Psoas muscle (tissue), 7 donors: ENCODE measurements at regions not wholly inside any gene's neighbourhood (a gene's known extent, or its start where the extent isn't known, plus 50 kb on each side); places are given as distances from the start of the nearest gene placed in this dataset.

Experiments
- ATAC-seq, 4 donors: fragments of 200-7000 bp; cut with Tn5 transposase; one replicate each; pipeline ENCODE4 v1.9.1; 2020; ENCODE audit warnings: moderate library complexity in 3 of 4, mild to moderate bottlenecking in 2 of 4
- DNase-seq, 2 donors: peaks; one replicate each; pipeline ENCODE4 v3.0.0-alpha.2; 2020
- H3K27ac ChIP-seq: fragments of 200-600 bp; one replicate; pipeline ENCODE4 v1.8.0; 2022
- H3K27me3 ChIP-seq, 3 donors: fragments of 200-600 bp in 1 of 3; one replicate each; pipeline versions ENCODE4 v1.6.1 to v1.8.0; 2013 to 2022; ENCODE audit warnings: low read length in 2 of 3, mild to moderate bottlenecking in 2 of 3, moderate library complexity in 1 of 3; ENCODE audit not compliant: insufficient read depth in 3 of 3
- H3K36me3 ChIP-seq, 2 donors: fragments of 200-600 bp in 1 of 2; one replicate each; pipeline versions ENCODE4 v1.6.1 to v1.8.0; 2013 to 2022; ENCODE audit warnings: low read depth in 1 of 2, mild to moderate bottlenecking in 1 of 2, moderate library complexity in 1 of 2; ENCODE audit not compliant: insufficient read depth in 1 of 2
- H3K4me1 ChIP-seq: fragments of 200-600 bp; one replicate; pipeline ENCODE4 v1.8.0; 2022
- H3K4me3 ChIP-seq: fragments of 200-600 bp; one replicate; pipeline ENCODE4 v1.8.0; 2022; ENCODE audit warnings: mild to moderate bottlenecking
- H3K9me3 ChIP-seq: fragments of 200-600 bp; one replicate; pipeline ENCODE4 v1.8.0; 2022
- CTCF ChIP-seq: fragments of 200-600 bp; IDR thresholded peaks from one replicate; pipeline ENCODE4 v1.8.0; 2022; ENCODE audit warnings: antibody characterized with exemption
- WGBS, 3 donors: extraction: QIAGEN DNeasy Blood & Tissue Kit; methylation state at CpG; one replicate each; pipeline versions ENCODE4 v1.1.6 to v1.1.7; 2013; 5-methylcytosine and 5-hydroxymethylcytosine counted together
- intact Hi-C, 2 donors: fragments of 100-400 bp; cut with DNase I; formaldehyde crosslinking; loops; one replicate each; pipeline versions ENCODE4 v1.11.0 to v1.14.2; 2022
- donor health status: healthy with polysubstance abuse.
- donor health status: DM: no; HTN: no; CAD: no; lungs with moderate emphysema.
- donor health status: Bipolar disorder and iron deficiency.
- donor health status: healthy.
- donor health status: DM: yes; HTN: yes; CAD: no.
- donor health status: DM: no; HTN: no; CAD: no.
- donor health status: DM: yes; HTN: yes; CAD: no.

GRCh38 chr6:27582928-27583725 lies 110.2 kb upstream of the ZNF184 start:
- no peak for ATAC-seq
- peaks cover 2 to 68% (median 7%) of the 10 kb centered on the region in 3 donors for H3K27me3 ChIP-seq

DNA sequence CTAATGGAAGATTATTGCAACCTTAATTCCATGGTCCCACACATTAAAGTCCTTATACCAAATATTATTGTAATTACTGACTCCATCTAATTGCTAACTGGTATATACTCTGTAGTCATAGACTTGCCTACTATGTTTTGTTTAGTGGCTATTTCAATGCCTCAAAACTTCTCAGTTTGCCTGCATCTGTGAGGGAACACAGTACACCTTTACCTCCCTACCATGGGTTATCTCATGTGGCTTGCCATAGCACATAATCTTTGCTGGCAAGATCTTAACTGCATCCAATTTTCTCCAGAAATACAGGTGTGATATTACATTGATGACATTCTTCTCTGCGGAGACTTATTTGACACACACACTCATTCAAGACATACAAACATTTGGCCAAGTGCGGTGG lies 107.1 kb upstream of the ZNF184 start:
- intact Hi-C loops: no loop called here
- Histone ChIP-seq H3K9me3 (no peaks in the 10 kb centered on the region), H3K4me1 (no peaks in the 10 kb centered on the region), H3K36me3 (no peaks in the 10 kb centered on the region), H3K27me3 (peaks cover 2 to 45% (median 7%) of the 10 kb centered on the region in 3 donors), H3K27ac (no peak overlapping the region), H3K4me3 (no peak overlapping the region)
- WGBS, 3 donors: 91 to 94% (median 92%) methylated on average over 2 of the region's 2 CpGs
- no peak for DNase-seq
- TF ChIP-seq CTCF: no peak
- no peak for ATAC-seq

More at GRCh38 chr6:27582928-27583725, 110.2 kb upstream of the ZNF184 start:
- H3K27ac ChIP-seq: no peak overlapping the region
- 10 to 11% (median 11%) methylated on average over 32 of the region's 32 CpGs for WGBS, 3 donors
- H3K4me1 ChIP-seq: no peaks in the 10 kb centered on the region
- no peak overlapping the region for H3K4me3 ChIP-seq
- H3K36me3 ChIP-seq: no peaks in the 10 kb centered on the region
- intact Hi-C loops: no loop called here
- H3K9me3 ChIP-seq: no peaks in the 10 kb centered on the region
- DNase-seq: no peak
- TF ChIP-seq CTCF: no peak

DNA sequence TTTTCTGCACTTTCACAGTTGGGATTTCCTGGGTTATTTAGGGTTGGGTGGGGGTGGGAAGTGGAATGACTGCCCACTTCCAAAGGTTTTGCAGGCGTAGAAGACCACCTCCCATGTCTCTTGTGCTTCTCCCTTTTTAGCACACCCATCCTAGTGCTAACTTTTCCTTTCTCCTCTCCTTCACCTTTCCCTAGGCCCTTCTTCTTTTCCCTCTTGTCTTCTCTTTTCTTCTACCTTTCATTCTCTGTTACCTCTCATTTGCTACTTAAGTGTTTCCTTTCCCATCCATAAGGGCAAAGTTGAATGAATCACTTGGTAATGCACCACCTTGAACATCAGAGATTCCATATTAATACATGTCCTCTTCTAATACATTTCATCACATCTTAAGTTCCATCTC lies 105.0 kb upstream of the ZNF184 start:
- ATAC-seq: no peak
- DNase-seq: no peak
- WGBS, 3 donors: 65 to 86% (median 75%) methylated on average over 1 of the region's 1 CpG
- H3K4me3 ChIP-seq: no peak overlapping the region
- no peaks in the 10 kb centered on the region for H3K4me1 ChIP-seq
- no peak for TF ChIP-seq CTCF
- no peaks in the 10 kb centered on the region for H3K36me3 ChIP-seq
- intact Hi-C loops: no loop called here
- H3K27me3 ChIP-seq: peaks cover 2 to 29% (median 4%) of the 10 kb centered on the region in 3 donors
- H3K27ac ChIP-seq: no peak overlapping the region
- H3K9me3 ChIP-seq: no peaks in the 10 kb centered on the region

- no peak overlapping the region for H3K27ac ChIP-seq
- DNase-seq: no peak
- intact Hi-C loops: no loop called here
- peaks cover 0 to 12% (median 9%) of the 10 kb centered on the region in 3 donors for H3K27me3 ChIP-seq
- H3K4me3 ChIP-seq: no peak overlapping the region
- WGBS, 3 donors: 63 to 73% (median 67%) methylated on average over 10 of the region's 10 CpGs
- no peaks in the 10 kb centered on the region for H3K4me1 ChIP-seq
- no peak for TF ChIP-seq CTCF
- no peaks in the 10 kb centered on the region for H3K9me3 ChIP-seq
- ATAC-seq: no peak
- H3K36me3 ChIP-seq: no peaks in the 10 kb centered on the region
These were observed 102.9 kb upstream of the ZNF184 start for GRCh38 chr6:27575594-27576361.
